GM12878 (cell line): ENCODE measurements at regions not wholly inside any gene's neighbourhood (a gene's known extent, or its start where the extent isn't known, plus 50 kb on each side); places are given as distances from the start of the nearest gene placed in this dataset.

Source experiments
- ATAC-seq: fragments of 200-7000 bp; cut with Tn5 transposase; 3 replicates; pipeline ENCODE4 v1.9.1; 2020; ENCODE audit warnings: mild to moderate bottlenecking, moderate library complexity
- BruUV-seq: library from RNA; stranded (reverse); fragments of 400-500 nt; replicated peaks from 2 replicates; lab custom pipeline; 2021; lab: Mats Ljungman, UMichigan
- CTCF ChIA-PET: fragments of 300-600 bp; sonication (Branson Sonifier 250); formaldehyde crosslinking; extraction: SDS; loops from one replicate; lab custom pipeline; 2021; ENCODE audit warnings: inconsistent platforms; lab: Yijun Ruan, JAX
- POLR2A ChIA-PET: fragments of 350-600 bp; formaldehyde crosslinking; extraction: SDS; loops from one replicate; lab custom pipeline; 2021; ENCODE audit warnings: inconsistent platforms; lab: Charles Lee
- RAD21 ChIA-PET: fragments of 300-600 bp; sonication (Branson Sonifier 250); formaldehyde crosslinking; loops from one replicate; lab custom pipeline; 2023; ENCODE audit warnings: antibody characterized with exemption; ENCODE audit not compliant: unreplicated experiment; lab: Charles Lee
- SMC1A ChIA-PET: fragments of 300-600 bp; sonication (Branson Sonifier 250); formaldehyde crosslinking; loops from one replicate; lab custom pipeline; 2023; ENCODE audit not compliant: unreplicated experiment, uncharacterized antibody; lab: Charles Lee
- DNase-seq: peaks from one replicate; pipeline ENCODE4 v3.0.0-alpha.2; 2011; ENCODE audit warnings: low read depth, low spot score
- FAIRE-seq: peaks from 3 replicates; lab custom pipeline; 2011; peaks lifted over from hg19 to GRCh38; lab: Jason Lieb, UNC
- H2AFZ ChIP-seq: 2 replicates; pipeline ENCODE4 v1.6.0; 2011; ENCODE audit warnings: low read depth, low read length, control low read depth; ENCODE audit not compliant: control insufficient read depth
- H3K27ac ChIP-seq: 2 replicates; pipeline ENCODE4 v1.5.1; 2011; ENCODE audit warnings: control low read depth; ENCODE audit not compliant: control insufficient read depth, insufficient read depth
- H3K27me3 ChIP-seq, 2 experiments: replicated peaks in 1 of 2; 2 replicates each; pipeline versions ENCODE4 v1.6.0 to v1.6.1; 2011; ENCODE audit warnings: low read length in 1 of 2; ENCODE audit not compliant: control insufficient read depth in 2 of 2, insufficient read depth in 2 of 2
- H3K36me3 ChIP-seq, 2 experiments: 2 replicates each; pipeline ENCODE4 v1.5.1; 2011; ENCODE audit warnings: low read length in 1 of 2; ENCODE audit not compliant: control insufficient read depth in 2 of 2, insufficient read depth in 2 of 2
- H3K4me1 ChIP-seq: 2 replicates; pipeline ENCODE4 v1.6.1; 2011; ENCODE audit warnings: mild to moderate bottlenecking, low read length, moderate library complexity, mixed read lengths; ENCODE audit not compliant: control insufficient read depth, insufficient read depth
- H3K4me2 ChIP-seq: 2 replicates; pipeline ENCODE4 v1.6.0; 2011; ENCODE audit warnings: control low read depth; ENCODE audit not compliant: control insufficient read depth, insufficient read depth
- H3K4me3 ChIP-seq: fragments of 200-600 bp; sonication (generic); 2 replicates; pipeline ENCODE4 v1.5.1; 2016
- H3K79me2 ChIP-seq: 2 replicates; pipeline ENCODE4 v1.6.0; 2011; ENCODE audit warnings: low read length; ENCODE audit not compliant: control insufficient read depth, insufficient read depth
- H3K9ac ChIP-seq: 2 replicates; pipeline ENCODE4 v1.8.0; 2011; ENCODE audit warnings: low read length, control low read depth, mixed read lengths; ENCODE audit not compliant: control insufficient read depth, insufficient read depth
- H3K9me3 ChIP-seq: replicated peaks from 3 replicates; pipeline ENCODE4 v1.5.1; 2011; ENCODE audit warnings: mild to moderate bottlenecking, low read length; ENCODE audit not compliant: control insufficient read depth, insufficient read depth
- H4K20me1 ChIP-seq: 2 replicates; pipeline ENCODE4 v1.6.0; 2011; ENCODE audit not compliant: control insufficient read depth, insufficient read depth
- CREM ChIP-seq: IDR thresholded peaks from 2 replicates; pipeline ENCODE4 v1.6.1; 2014; ENCODE audit warnings: antibody characterized with exemption, low read depth
- ESRRA ChIP-seq: IDR thresholded peaks from 2 replicates; pipeline ENCODE4 v1.6.1; 2012; ENCODE audit warnings: mild to moderate bottlenecking, low read length, improper control_type of control experiment
- EZH2 ChIP-seq: IDR thresholded peaks from 2 replicates; pipeline ENCODE4 v1.6.1; 2012; ENCODE audit warnings: low read depth, mild to moderate bottlenecking, control low read depth, inconsistent platforms, low read length, borderline replicate concordance; ENCODE audit not compliant: control insufficient read depth
- FOS ChIP-seq: IDR thresholded peaks from 3 replicates; pipeline ENCODE4 v1.6.1; 2011; ENCODE audit warnings: borderline replicate concordance; ENCODE audit not compliant: insufficient read length; ENCODE audit errors: extremely low read depth
- IRF4 ChIP-seq: IDR thresholded peaks from 2 replicates; pipeline ENCODE4 v1.6.1; 2011; ENCODE audit warnings: low read depth, low read length
- NRF1 ChIP-seq: conservative IDR thresholded peaks from 2 replicates; pipeline ENCODE4 v1.6.1; 2011; ENCODE audit warnings: mild to moderate bottlenecking, low read depth, low read length, improper control_type of control experiment
- ZNF24 ChIP-seq: fragments of 450-650 bp; IDR thresholded peaks from 2 replicates; pipeline ENCODE4 v1.6.1; 2017; ENCODE audit warnings: antibody characterized with exemption, mild to moderate bottlenecking
- ZZZ3 ChIP-seq: IDR thresholded peaks from 2 replicates; pipeline ENCODE4 v1.6.1; 2011; ENCODE audit warnings: low read depth; ENCODE audit not compliant: control insufficient read depth, insufficient read length
- WGBS: methylation state at CpG from one replicate; pipeline ENCODE4 v1.1.6; 2016; ENCODE audit warnings: low lambda C conversion rate; ENCODE audit not compliant: insufficient replicate concordance, insufficient coverage; ENCODE audit errors: missing lambda C conversion rate; 5-methylcytosine and 5-hydroxymethylcytosine counted together
- in situ Hi-C: fragments of 300-500 bp; cut with MboI; formaldehyde crosslinking; loops from 9 replicates; pipeline ENCODE4 v1.14.3; 2018; ENCODE audit warnings: mixed read lengths
- intact Hi-C: fragments of 100-400 bp; cut with micrococcal nuclease; formaldehyde crosslinking; loops from one replicate; pipeline ENCODE4 v1.14.2; 2022; ENCODE audit not compliant: unreplicated experiment
- TF ChIP-seq, protein P1 (sequence below): fragments of 450-650 bp; IDR thresholded peaks from 2 replicates; pipeline ENCODE4 v1.6.1; 2016; ENCODE audit warnings: mild to moderate bottlenecking
- TF ChIP-seq, protein P2 (sequence below): fragments of 450-650 bp; formaldehyde crosslinking; IDR thresholded peaks from 2 replicates; pipeline ENCODE4 v1.5.0; 2022; ENCODE audit warnings: mild to moderate bottlenecking, missing genetic modification characterization
- TF ChIP-seq, protein P3 (sequence below): IDR thresholded peaks from 2 replicates; pipeline ENCODE4 v1.6.1; 2012; ENCODE audit warnings: improper control_type of control experiment, low read depth, low read length; ENCODE audit not compliant: insufficient replicate concordance
- TF ChIP-seq, protein P4 (sequence below): IDR thresholded peaks from 2 replicates; pipeline ENCODE4 v1.6.1; 2011; ENCODE audit warnings: borderline replicate concordance, low read depth, mild to moderate bottlenecking, moderate library complexity, mixed read lengths, low read length; ENCODE audit not compliant: insufficient read depth; ENCODE audit errors: extremely low read length

DNA sequence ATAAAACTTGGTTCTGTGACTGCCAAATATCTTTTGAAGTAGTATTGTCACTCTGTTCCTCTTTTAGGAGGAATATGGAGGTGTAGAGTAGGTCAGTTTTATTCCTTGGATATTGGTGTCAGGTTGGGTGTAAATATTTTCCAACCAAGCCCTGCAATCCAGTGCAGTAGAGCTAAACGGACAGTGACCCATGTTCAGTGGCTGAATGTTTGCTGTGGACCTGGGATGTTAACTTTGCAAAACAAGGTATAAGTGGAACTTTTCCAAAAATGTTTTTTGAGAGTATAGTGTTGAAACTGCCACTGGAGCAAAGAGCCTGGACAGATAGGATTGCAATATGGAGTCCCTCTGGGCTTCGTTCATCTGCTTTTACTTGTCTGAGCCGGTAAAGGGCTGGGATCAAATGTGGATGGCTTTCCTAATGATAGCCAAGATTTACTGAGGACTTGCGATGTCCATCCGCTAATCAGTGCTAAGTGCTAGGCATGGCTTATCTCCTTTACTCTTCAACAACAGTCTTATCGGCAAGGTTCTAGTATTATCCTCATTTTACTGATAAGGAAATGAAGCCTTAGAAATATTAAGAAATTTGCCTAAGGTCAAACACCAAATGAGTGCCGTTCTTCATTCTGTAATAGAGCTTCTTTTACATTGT lies 69.0 kb upstream of the BACH2 start (continued):
- TF ChIP-seq, protein P1, sequence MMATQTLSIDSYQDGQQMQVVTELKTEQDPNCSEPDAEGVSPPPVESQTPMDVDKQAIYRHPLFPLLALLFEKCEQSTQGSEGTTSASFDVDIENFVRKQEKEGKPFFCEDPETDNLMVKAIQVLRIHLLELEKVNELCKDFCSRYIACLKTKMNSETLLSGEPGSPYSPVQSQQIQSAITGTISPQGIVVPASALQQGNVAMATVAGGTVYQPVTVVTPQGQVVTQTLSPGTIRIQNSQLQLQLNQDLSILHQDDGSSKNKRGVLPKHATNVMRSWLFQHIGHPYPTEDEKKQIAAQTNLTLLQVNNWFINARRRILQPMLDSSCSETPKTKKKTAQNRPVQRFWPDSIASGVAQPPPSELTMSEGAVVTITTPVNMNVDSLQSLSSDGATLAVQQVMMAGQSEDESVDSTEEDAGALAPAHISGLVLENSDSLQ: no peak
- no peak for TF ChIP-seq CREM
- TF ChIP-seq, protein P2, sequence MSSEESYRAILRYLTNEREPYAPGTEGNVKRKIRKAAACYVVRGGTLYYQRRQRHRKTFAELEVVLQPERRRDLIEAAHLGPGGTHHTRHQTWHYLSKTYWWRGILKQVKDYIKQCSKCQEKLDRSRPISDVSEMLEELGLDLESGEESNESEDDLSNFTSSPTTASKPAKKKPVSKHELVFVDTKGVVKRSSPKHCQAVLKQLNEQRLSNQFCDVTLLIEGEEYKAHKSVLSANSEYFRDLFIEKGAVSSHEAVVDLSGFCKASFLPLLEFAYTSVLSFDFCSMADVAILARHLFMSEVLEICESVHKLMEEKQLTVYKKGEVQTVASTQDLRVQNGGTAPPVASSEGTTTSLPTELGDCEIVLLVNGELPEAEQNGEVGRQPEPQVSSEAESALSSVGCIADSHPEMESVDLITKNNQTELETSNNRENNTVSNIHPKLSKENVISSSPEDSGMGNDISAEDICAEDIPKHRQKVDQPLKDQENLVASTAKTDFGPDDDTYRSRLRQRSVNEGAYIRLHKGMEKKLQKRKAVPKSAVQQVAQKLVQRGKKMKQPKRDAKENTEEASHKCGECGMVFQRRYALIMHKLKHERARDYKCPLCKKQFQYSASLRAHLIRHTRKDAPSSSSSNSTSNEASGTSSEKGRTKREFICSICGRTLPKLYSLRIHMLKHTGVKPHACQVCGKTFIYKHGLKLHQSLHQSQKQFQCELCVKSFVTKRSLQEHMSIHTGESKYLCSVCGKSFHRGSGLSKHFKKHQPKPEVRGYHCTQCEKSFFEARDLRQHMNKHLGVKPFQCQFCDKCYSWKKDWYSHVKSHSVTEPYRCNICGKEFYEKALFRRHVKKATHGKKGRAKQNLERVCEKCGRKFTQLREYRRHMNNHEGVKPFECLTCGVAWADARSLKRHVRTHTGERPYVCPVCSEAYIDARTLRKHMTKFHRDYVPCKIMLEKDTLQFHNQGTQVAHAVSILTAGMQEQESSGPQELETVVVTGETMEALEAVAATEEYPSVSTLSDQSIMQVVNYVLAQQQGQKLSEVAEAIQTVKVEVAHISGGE (CRISPR knock-in tag): no peak
- no peak for TF ChIP-seq IRF4
- no peak for TF ChIP-seq ZNF24
- TF ChIP-seq ESRRA: no peak
- no peak for TF ChIP-seq NRF1

DNA sequence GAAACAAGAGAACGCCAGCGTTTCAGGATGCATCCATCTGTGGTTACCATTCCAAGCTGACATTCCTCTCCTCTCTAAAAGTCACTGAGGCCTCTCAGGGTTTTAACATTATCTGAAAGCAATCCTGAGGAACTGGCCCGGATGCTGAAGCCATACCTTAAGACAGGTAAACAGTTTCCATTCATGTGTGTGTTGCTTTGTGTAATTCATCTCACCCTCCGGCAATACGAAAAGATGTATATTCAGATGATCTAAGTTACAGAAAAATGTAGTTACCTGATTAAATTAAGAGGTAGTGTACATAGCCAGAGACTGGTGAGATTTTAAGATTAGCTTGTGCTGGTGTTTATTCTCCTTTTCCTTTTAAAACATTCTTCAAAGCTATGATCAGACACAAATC lies 68.4 kb upstream of the BACH2 start:
- H3K79me2 ChIP-seq: no peaks in the 10 kb centered on the region
- BruUV-seq: no TSS peak
- FAIRE-seq (no peak), DNase-seq (no peak), ATAC-seq (no peak)
- ChIA-PET CTCF (no interaction called here), RAD21 (no interaction called here), POLR2A (no interaction called here), SMC1A (no interaction called here)
- H3K9ac ChIP-seq: no peak overlapping the region
- H4K20me1 ChIP-seq: no peaks in the 10 kb centered on the region
- peaks cover 2% of the 10 kb centered on the region for H3K9me3 ChIP-seq
- 78% methylated on average over 5 of the region's 5 CpGs for WGBS
- H3K4me3 ChIP-seq: no peak overlapping the region
- peaks cover 13% of the 10 kb centered on the region for H3K4me1 ChIP-seq
- in situ Hi-C loops: no loop called here
- H3K4me2 ChIP-seq: no peak overlapping the region
- no peak overlapping the region for H2AFZ ChIP-seq
- H3K36me3 ChIP-seq: no peaks in the 10 kb centered on the region
- no peak for TF ChIP-seq FOS
- no peak for TF ChIP-seq IRF4
- TF ChIP-seq ZZZ3: no peak
- TF ChIP-seq EZH2: no peak
- TF ChIP-seq, protein P3, sequence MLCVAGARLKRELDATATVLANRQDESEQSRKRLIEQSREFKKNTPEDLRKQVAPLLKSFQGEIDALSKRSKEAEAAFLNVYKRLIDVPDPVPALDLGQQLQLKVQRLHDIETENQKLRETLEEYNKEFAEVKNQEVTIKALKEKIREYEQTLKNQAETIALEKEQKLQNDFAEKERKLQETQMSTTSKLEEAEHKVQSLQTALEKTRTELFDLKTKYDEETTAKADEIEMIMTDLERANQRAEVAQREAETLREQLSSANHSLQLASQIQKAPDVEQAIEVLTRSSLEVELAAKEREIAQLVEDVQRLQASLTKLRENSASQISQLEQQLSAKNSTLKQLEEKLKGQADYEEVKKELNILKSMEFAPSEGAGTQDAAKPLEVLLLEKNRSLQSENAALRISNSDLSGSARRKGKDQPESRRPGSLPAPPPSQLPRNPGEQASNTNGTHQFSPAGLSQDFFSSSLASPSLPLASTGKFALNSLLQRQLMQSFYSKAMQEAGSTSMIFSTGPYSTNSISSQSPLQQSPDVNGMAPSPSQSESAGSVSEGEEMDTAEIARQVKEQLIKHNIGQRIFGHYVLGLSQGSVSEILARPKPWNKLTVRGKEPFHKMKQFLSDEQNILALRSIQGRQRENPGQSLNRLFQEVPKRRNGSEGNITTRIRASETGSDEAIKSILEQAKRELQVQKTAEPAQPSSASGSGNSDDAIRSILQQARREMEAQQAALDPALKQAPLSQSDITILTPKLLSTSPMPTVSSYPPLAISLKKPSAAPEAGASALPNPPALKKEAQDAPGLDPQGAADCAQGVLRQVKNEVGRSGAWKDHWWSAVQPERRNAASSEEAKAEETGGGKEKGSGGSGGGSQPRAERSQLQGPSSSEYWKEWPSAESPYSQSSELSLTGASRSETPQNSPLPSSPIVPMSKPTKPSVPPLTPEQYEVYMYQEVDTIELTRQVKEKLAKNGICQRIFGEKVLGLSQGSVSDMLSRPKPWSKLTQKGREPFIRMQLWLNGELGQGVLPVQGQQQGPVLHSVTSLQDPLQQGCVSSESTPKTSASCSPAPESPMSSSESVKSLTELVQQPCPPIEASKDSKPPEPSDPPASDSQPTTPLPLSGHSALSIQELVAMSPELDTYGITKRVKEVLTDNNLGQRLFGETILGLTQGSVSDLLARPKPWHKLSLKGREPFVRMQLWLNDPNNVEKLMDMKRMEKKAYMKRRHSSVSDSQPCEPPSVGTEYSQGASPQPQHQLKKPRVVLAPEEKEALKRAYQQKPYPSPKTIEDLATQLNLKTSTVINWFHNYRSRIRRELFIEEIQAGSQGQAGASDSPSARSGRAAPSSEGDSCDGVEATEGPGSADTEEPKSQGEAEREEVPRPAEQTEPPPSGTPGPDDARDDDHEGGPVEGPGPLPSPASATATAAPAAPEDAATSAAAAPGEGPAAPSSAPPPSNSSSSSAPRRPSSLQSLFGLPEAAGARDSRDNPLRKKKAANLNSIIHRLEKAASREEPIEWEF: no peak
- TF ChIP-seq, protein P4, sequence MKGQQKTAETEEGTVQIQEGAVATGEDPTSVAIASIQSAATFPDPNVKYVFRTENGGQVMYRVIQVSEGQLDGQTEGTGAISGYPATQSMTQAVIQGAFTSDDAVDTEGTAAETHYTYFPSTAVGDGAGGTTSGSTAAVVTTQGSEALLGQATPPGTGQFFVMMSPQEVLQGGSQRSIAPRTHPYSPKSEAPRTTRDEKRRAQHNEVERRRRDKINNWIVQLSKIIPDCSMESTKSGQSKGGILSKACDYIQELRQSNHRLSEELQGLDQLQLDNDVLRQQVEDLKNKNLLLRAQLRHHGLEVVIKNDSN: no peak
- intact Hi-C loops: no loop called here
- H3K27ac ChIP-seq: no peak overlapping the region
- peaks cover 1 to 3% of the 10 kb centered on the region in 2 experiments; a peak in 2 of 4 replicates for H3K27me3 ChIP-seq
